Activated naive CD4-positive, alpha-beta T cell treated with anti-CD3 and anti-CD28 coated beads, Interleukin-2, amount 10 ng/mL, durations not matched to agents 7 days and 5 days (primary cell): ENCODE measurements at regions not wholly inside any gene's neighbourhood (a gene's known extent, or its start where the extent isn't known, plus 50 kb on each side); places are given as distances from the start of the nearest gene placed in this dataset.

Experiments
- CTCF ChIA-PET: fragments of 350-600 bp; sonication (Branson Sonifier 250); formaldehyde crosslinking; loops from one replicate; lab custom pipeline; 2021; ENCODE audit warnings: antibody characterized with exemption; lab: Charles Lee
- DNase-seq: peaks from one replicate; pipeline ENCODE4 v3.0.0-alpha.2; 2020
- H3K27ac Mint-ChIP-seq: one replicate; pipeline ENCODE4 v1.8.0; 2021; ENCODE audit warnings: mild to moderate bottlenecking, moderate library complexity, mixed read lengths
- H3K27me3 Mint-ChIP-seq: one replicate; pipeline ENCODE4 v1.8.0; 2021; ENCODE audit warnings: mild to moderate bottlenecking, mixed read lengths
- H3K36me3 Mint-ChIP-seq: one replicate; pipeline ENCODE4 v1.8.0; 2021; ENCODE audit warnings: mixed read lengths
- H3K4me1 Mint-ChIP-seq: one replicate; pipeline ENCODE4 v1.8.0; 2021; ENCODE audit warnings: mixed read lengths
- H3K4me3 Mint-ChIP-seq: one replicate; pipeline ENCODE4 v1.8.0; 2021; ENCODE audit warnings: mild to moderate bottlenecking, moderate library complexity, mixed read lengths
- H3K9me3 Mint-ChIP-seq: one replicate; pipeline ENCODE4 v1.8.0; 2021; ENCODE audit warnings: mixed read lengths

DNA sequence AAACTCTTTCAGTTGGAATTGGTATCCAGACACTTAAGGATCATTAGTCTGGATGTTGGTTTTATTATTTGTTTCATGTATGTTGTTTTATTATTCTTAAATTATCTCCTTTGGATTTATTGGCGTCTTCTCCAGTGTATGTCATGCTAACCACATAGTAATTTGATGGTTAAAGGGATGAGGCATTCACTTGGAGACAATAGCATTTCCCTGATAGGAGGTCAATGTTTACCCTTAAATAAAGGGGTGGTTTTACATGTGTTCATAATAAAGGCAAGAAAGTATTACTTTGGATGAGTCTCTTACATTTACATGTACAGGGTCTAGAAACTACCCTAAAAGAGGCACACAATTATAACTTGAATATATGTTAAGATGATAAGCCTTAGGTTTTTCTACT, 51.2 kb upstream of the RNF144B start:
- no peak overlapping the region for H3K27ac Mint-ChIP-seq
- no peaks in the 10 kb centered on the region for H3K4me1 Mint-ChIP-seq
- peaks cover 7% of the 10 kb centered on the region for H3K27me3 Mint-ChIP-seq
- no peaks in the 10 kb centered on the region for H3K36me3 Mint-ChIP-seq
- CTCF ChIA-PET = no interaction called here
- DNase-seq = no peak
- H3K9me3 Mint-ChIP-seq = no peaks in the 10 kb centered on the region
- no peak overlapping the region for H3K4me3 Mint-ChIP-seq

GRCh38 chr6:18334251-18334650, 52.9 kb upstream of the RNF144B start:
- no peak for DNase-seq
- no peaks in the 10 kb centered on the region for H3K4me1 Mint-ChIP-seq
- H3K27ac Mint-ChIP-seq = no peak overlapping the region
- H3K9me3 Mint-ChIP-seq = no peaks in the 10 kb centered on the region
- no peak overlapping the region for H3K4me3 Mint-ChIP-seq
- H3K36me3 Mint-ChIP-seq = no peaks in the 10 kb centered on the region
- CTCF ChIA-PET = no interaction called here
- H3K27me3 Mint-ChIP-seq = peaks cover 7% of the 10 kb centered on the region

DNA sequence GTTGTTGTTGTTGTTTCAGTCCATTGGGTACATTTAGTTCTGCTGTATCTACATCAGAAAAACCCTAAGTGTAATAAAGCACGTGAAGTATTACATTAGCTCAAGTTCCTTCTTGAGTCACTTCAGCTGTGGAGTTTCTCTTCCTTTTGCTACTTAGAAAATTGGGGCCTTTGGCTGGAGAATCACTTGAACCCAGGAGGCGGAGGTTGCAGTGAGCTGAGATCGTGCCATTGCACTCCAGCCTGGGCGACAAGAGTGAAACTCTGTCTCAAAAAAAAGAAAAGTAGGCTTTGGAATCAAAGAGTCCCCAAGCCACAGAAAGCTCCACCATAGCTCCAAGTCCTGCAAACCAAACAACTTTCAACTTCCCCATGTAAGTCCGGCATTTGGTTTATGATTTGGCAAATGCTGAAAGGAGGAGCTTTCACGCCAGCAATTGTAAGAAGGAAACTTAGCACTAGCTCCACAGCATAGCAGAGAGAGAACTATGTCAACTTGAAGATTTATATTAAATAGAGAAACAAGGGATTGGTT, 56.5 kb upstream of the RNF144B start:
- no peak for DNase-seq
- Mint-ChIP-seq H3K27me3 (no peaks in the 10 kb centered on the region), H3K9me3 (no peaks in the 10 kb centered on the region), H3K27ac (no peak overlapping the region), H3K36me3 (no peaks in the 10 kb centered on the region), H3K4me1 (peaks cover 2% of the 10 kb centered on the region), H3K4me3 (no peak overlapping the region)
- CTCF ChIA-PET = no interaction called here

DNA sequence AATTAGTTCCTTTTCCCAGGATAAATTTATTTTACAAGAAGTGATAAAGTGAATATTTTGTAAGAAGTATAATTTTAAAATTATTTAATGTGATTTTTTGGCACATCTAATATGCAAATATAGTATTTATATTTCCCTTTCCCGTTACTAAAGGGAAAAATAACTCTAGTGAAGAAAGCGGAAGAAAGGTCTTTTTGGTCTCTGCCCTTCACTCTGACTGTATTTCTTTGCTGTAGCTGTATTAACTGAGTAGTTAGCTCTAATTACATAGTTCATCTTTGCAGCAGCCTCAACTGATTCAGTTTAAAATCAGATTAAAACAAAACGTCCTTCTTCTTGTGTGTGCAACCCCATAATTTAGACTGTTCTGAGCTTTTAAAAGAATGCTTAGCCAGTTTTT, 57.4 kb upstream of the RNF144B start:
- Mint-ChIP-seq H3K9me3 (no peaks in the 10 kb centered on the region), H3K4me3 (no peak overlapping the region), H3K27me3 (peaks cover 4% of the 10 kb centered on the region), H3K4me1 (peaks cover 2% of the 10 kb centered on the region), H3K36me3 (no peaks in the 10 kb centered on the region), H3K27ac (no peak overlapping the region)
- no peak for DNase-seq
- CTCF ChIA-PET = no interaction called here

DNA sequence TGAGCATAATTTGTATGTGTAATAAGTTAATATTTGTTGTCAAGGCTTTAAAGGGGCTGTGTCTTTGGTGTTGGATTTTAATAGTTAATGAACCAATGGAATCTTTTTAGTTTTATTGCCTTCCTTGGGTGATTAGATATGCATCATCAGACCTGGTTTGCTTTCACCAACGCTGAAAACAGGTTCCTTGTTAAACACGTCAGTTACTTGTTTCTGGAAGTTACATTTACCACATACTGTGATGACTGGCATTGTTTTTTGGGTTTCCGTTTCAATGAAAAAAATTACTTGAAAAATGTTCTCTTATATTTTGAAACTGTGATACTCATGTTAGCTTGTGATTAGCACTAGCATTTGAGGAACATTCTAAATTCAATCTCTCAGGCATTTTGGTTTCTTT, 58.6 kb upstream of the RNF144B start:
- CTCF ChIA-PET = interaction anchor here (1.0 to 1.7 kb wide), 3 partner anchors 63 to 179 kb away, joined by 3 read pairs; no protein-coding TSS in a partner anchor
- Mint-ChIP-seq H3K4me1 (peaks cover 2% of the 10 kb centered on the region), H3K27me3 (peaks cover 4% of the 10 kb centered on the region), H3K4me3 (no peak overlapping the region), H3K36me3 (no peaks in the 10 kb centered on the region), H3K27ac (no peak overlapping the region), H3K9me3 (no peaks in the 10 kb centered on the region)
- no peak for DNase-seq

DNA sequence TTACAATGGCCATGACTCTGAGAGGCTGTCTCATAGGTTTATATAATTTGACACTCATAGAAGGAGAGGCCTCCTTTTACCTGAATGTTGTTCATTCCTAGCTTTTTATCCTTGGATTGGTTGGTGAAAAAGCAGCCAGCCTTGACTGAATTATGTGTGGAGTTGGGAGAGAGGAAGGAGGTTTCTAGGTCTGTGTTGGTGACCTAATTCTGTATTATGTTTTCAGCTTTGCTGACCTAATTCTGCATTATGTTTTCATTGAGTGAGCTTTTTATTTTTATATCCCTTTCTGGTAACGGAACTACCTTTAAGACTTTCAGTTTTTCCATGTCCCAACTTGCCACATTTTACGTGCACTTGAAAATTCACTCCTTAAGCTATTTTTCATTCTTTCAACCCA, 59.1 kb upstream of the RNF144B start:
- DNase-seq = no peak
- H3K36me3 Mint-ChIP-seq = no peaks in the 10 kb centered on the region
- H3K4me1 Mint-ChIP-seq = peaks cover 2% of the 10 kb centered on the region
- CTCF ChIA-PET = interaction anchor here (0.6 to 1.7 kb wide), 3 partner anchors 63 to 588 kb away, joined by 3 read pairs; no protein-coding TSS in a partner anchor
- peaks cover 4% of the 10 kb centered on the region for H3K27me3 Mint-ChIP-seq
- H3K27ac Mint-ChIP-seq = no peak overlapping the region
- H3K4me3 Mint-ChIP-seq = no peak overlapping the region
- H3K9me3 Mint-ChIP-seq = no peaks in the 10 kb centered on the region

DNA sequence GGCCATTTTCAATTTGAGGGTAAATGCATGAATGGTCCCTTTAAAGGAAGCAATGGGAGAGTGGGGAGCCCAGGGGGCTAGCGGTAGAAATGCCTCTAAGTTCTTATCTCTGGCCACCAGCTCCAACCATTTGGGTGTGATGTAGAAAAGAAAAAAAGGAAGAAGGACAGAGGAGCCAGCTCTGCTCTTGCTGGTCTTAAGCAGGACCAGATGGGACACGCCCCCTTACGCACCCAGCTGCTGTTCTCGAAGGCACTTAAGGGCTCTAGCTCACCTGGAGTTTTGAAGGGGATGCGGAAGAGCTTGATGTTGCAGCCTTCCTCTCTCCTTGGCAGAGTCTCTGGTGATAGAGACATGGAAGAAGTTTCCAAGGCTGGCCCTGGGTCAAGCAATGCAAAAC, 59.5 kb upstream of the RNF144B start:
- Mint-ChIP-seq H3K27me3 (peaks cover 4% of the 10 kb centered on the region), H3K9me3 (no peaks in the 10 kb centered on the region), H3K4me3 (no peak overlapping the region), H3K36me3 (no peaks in the 10 kb centered on the region), H3K4me1 (peaks cover 2% of the 10 kb centered on the region), H3K27ac (no peak overlapping the region)
- CTCF ChIA-PET = interaction anchor here (0.6 to 1.7 kb wide), 3 partner anchors 62 to 588 kb away, joined by 3 read pairs; no protein-coding TSS in a partner anchor
- no peak for DNase-seq

GRCh38 chr6:18326980-18327379, 60.2 kb upstream of the RNF144B start:
- CTCF ChIA-PET = interaction anchor here (1.7 kb wide), 1 partner anchor 180 kb away, joined by 3 read pairs; no protein-coding TSS in a partner anchor
- Mint-ChIP-seq H3K27me3 (peaks cover 4% of the 10 kb centered on the region), H3K9me3 (no peaks in the 10 kb centered on the region), H3K27ac (no peak overlapping the region), H3K4me1 (peaks cover 2% of the 10 kb centered on the region), H3K4me3 (no peak overlapping the region), H3K36me3 (no peaks in the 10 kb centered on the region)
- no peak for DNase-seq

GRCh38 chr6:18326001-18326400, 61.1 kb upstream of the RNF144B start:
- H3K4me3 Mint-ChIP-seq = no peak overlapping the region
- H3K9me3 Mint-ChIP-seq = no peaks in the 10 kb centered on the region
- CTCF ChIA-PET = interaction anchor here (1.6 kb wide), 1 partner anchor 177 kb away, joined by 9 read pairs; no protein-coding TSS in a partner anchor
- peaks cover 4% of the 10 kb centered on the region for H3K27me3 Mint-ChIP-seq
- DNase-seq = no peak
- no peaks in the 10 kb centered on the region for H3K36me3 Mint-ChIP-seq
- H3K4me1 Mint-ChIP-seq = peaks cover 2% of the 10 kb centered on the region
- H3K27ac Mint-ChIP-seq = no peak overlapping the region

DNA sequence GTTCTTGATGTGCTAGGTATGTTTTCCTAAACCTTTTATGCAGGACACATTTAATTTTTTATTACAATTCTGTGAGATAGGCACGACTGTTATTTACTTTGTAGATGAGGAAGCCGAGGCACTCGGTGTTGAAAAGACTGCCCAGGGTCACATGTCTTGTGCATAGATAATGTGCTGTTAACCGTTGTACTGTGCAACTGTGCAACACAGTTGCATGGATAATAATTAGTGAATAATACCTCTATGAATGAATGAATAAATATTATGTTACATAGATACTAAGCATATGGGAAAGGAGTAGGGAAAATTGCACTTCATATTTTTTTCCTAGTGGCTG, 60.3 kb upstream of the DEK start:
- H3K27me3 Mint-ChIP-seq = peaks cover 4% of the 10 kb centered on the region
- CTCF ChIA-PET = interaction anchor here (1.5 to 1.6 kb wide), 2 partner anchors 178 to 248 kb away, joined by 3 to 9 read pairs; no protein-coding TSS in a partner anchor
- H3K36me3 Mint-ChIP-seq = no peaks in the 10 kb centered on the region
- no peaks in the 10 kb centered on the region for H3K9me3 Mint-ChIP-seq
- H3K4me1 Mint-ChIP-seq = peaks cover 2% of the 10 kb centered on the region
- H3K4me3 Mint-ChIP-seq = no peak overlapping the region
- no peak for DNase-seq
- no peak overlapping the region for H3K27ac Mint-ChIP-seq

GRCh38 chr6:18323935-18324705, 59.8 kb upstream of the DEK start:
- Mint-ChIP-seq H3K36me3 (no peaks in the 10 kb centered on the region), H3K27me3 (peaks cover 4% of the 10 kb centered on the region), H3K4me3 (no peak overlapping the region), H3K4me1 (peaks cover 2% of the 10 kb centered on the region), H3K9me3 (no peaks in the 10 kb centered on the region), H3K27ac (no peak overlapping the region)
- no peak for DNase-seq
- CTCF ChIA-PET = interaction anchor here (0.6 to 3.4 kb wide), 9 partner anchors 38 to 391 kb away, joined by 3 to 56 read pairs (median 3); no protein-coding TSS in a partner anchor

DNA sequence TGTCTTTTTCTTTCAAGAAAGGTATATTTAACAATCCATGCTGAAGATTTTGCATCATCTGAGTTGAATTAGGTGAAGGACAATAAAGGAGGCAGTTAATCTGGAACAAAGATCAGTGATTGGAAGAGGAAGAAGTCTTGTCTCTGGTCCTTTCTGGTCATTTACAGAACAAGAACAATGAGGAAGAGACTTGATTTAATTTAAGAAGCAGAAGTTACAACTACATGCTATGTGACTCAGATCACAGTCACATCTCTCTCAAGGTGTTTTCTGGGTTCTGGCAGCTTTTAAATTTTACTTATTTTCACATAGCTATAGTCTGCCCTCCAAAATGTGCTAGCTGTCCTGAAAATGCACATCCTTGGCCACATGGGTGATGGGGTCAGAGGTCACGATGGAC, 53.5 kb upstream of the DEK start:
- CTCF ChIA-PET = no interaction called here
- Mint-ChIP-seq H3K4me1 (no peaks in the 10 kb centered on the region), H3K27me3 (peaks cover 4% of the 10 kb centered on the region), H3K27ac (no peak overlapping the region), H3K4me3 (no peak overlapping the region), H3K36me3 (no peaks in the 10 kb centered on the region), H3K9me3 (no peaks in the 10 kb centered on the region)
- DNase-seq = no peak

- CTCF ChIA-PET = no interaction called here
- Mint-ChIP-seq H3K27me3 (peaks cover 15% of the 10 kb centered on the region), H3K4me3 (no peak overlapping the region), H3K36me3 (no peaks in the 10 kb centered on the region), H3K4me1 (no peaks in the 10 kb centered on the region), H3K9me3 (no peaks in the 10 kb centered on the region), H3K27ac (no peak overlapping the region)
- DNase-seq = no peak
Measured at GRCh38 chr6:18314317-18314997, 50.1 kb upstream of the DEK start.
